ENCODE measurements at regions not wholly inside any gene's neighbourhood (a gene's known extent, or its start where the extent isn't known, plus 50 kb on each side); places are given as distances from the start of the nearest gene placed in this dataset.
A peak's percentile ranks its signal among the peaks of the same experiment; 100 is the strongest.

DNA sequence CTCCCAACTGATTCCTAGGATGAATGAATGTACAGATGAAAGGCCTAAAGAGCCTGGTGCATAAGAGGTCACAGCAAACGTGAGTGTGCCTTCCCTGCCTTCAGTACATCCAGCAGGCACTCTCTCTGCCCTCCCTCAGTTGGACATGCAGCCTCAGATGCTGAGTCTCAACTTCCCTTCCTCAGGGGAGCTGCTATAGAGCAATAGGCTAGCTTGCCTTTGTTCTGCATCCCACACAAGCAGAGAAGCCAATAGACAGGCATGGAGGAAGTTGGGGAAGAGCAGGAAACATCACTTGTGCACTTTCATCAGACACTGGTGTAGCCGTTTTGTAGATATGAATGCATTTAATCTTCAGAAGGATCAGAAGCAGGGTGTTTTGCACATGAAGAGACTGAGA lies 147.5 kb upstream of the THBS1 start:
- H3K4me3 ChIP-seq (replicated peaks in 1 of 3; ENCODE audit: insufficient read depth in 1 of 3, low read depth in 1 of 3, low read length in 3 of 3): no peak overlapping the region
- dilution Hi-C loops (cut with MboI; ENCODE audit: extremely low pct_ligation_motif_present, low sequenced_read_pairs): no loop called here
- no peak overlapping the region for H3K9ac ChIP-seq (replicated peaks; ENCODE audit: extremely low read depth, insufficient read depth, low read length)
- POLR2A ChIA-PET: no interaction called here
- no peaks in the 10 kb centered on the region for H3K9me1 ChIP-seq (replicated peaks; ENCODE audit: control insufficient read depth, extremely low read depth, insufficient read depth, low read length)
- peaks cover 57% of the 10 kb centered on the region for H3K4me1 ChIP-seq (ENCODE audit: control insufficient read depth, extremely low read depth, insufficient read depth, low read length)
- no peaks in the 10 kb centered on the region for H3K27me3 ChIP-seq (ENCODE audit: control insufficient read depth in 2 of 2, insufficient read depth in 2 of 2, low read length in 2 of 2)
- DNase-seq (ENCODE audit: low read depth, low spot score) (no peak), FAIRE-seq (no peak)
- H3K36me3 ChIP-seq (ENCODE audit: control insufficient read depth in 2 of 2, extremely low read depth in 1 of 2, insufficient read depth in 2 of 2, low read length in 2 of 2): no peaks in the 10 kb centered on the region
- H3K79me2 ChIP-seq (ENCODE audit: control insufficient read depth, insufficient read depth, low read length): no peaks in the 10 kb centered on the region
- H3K27ac ChIP-seq (ENCODE audit: insufficient read depth, low read depth, low read length): no peak overlapping the region
- BruUV-seq (replicated peaks): no TSS peak
- intact Hi-C loops (cut with micrococcal nuclease): loop anchor here (5.0 kb wide), 1 partner anchor 39 kb away; no protein-coding TSS in a partner anchor
- TF ChIP-seq JUN (IDR thresholded peaks at IDR 0.05; ENCODE audit: borderline replicate concordance, insufficient read depth, insufficient read length, low read depth) (no peak), POLR2A (IDR thresholded peaks at IDR 0.05; ENCODE audit: low read depth, low read length) (no peak)
- TF ChIP-seq, protein P1, sequence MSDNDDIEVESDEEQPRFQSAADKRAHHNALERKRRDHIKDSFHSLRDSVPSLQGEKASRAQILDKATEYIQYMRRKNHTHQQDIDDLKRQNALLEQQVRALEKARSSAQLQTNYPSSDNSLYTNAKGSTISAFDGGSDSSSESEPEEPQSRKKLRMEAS (IDR thresholded peaks at IDR 0.05; ENCODE audit: insufficient read depth, insufficient read length): no peak
- H4K20me1 ChIP-seq (replicated peaks; ENCODE audit: control insufficient read depth, extremely low read depth, insufficient read depth, low read length): no peaks in the 10 kb centered on the region
- CTCF ChIA-PET: interaction anchor here (1.7 kb wide), 1 partner anchor 147 kb away, joined by 4 read pairs; the partner anchor contains the start of gene THBS1
- no peak overlapping the region for H3K4me2 ChIP-seq (ENCODE audit: insufficient read depth, low read length)
- H3K9me3 ChIP-seq (replicated peaks; ENCODE audit: control insufficient read depth, insufficient read depth, low read length): no peaks in the 10 kb centered on the region
- no peak overlapping the region for H2AFZ ChIP-seq (ENCODE audit: low read depth, low read length)

DNA sequence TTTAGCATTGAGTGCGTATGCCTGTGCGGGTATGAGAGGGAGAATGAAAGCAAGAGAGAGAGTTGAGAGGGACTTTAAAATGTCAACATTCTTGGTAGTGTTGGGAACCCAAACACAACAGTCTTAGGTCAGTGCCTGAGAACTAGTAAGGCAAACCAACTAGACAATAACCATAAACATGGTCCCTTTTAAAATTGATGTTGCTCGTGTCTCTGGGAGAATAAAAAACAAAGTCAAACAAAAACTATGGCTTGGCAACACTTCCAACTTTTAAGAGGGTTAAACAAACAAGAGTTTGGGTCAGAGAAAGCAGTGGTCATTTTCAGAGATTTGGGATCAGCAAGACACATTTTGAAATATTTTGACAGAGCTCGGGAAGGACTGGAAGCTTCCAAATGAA lies 146.7 kb upstream of the THBS1 start:
- dilution Hi-C loops (cut with MboI; ENCODE audit: extremely low pct_ligation_motif_present, low sequenced_read_pairs): no loop called here
- no peak for FAIRE-seq
- peak; percentile 59 for DNase-seq (ENCODE audit: low read depth, low spot score)
- Histone ChIP-seq H3K4me3 (replicated peaks in 1 of 3; ENCODE audit: insufficient read depth in 1 of 3, low read depth in 1 of 3, low read length in 3 of 3) (no peak overlapping the region), H3K9me1 (replicated peaks; ENCODE audit: control insufficient read depth, extremely low read depth, insufficient read depth, low read length) (no peaks in the 10 kb centered on the region), H3K9ac (replicated peaks; ENCODE audit: extremely low read depth, insufficient read depth, low read length) (no peak overlapping the region), H3K79me2 (ENCODE audit: control insufficient read depth, insufficient read depth, low read length) (no peaks in the 10 kb centered on the region), H2AFZ (ENCODE audit: low read depth, low read length) (peak overlapping the region; percentile 16), H3K4me2 (ENCODE audit: insufficient read depth, low read length) (no peak overlapping the region), H3K9me3 (replicated peaks; ENCODE audit: control insufficient read depth, insufficient read depth, low read length) (no peaks in the 10 kb centered on the region), H3K27me3 (ENCODE audit: control insufficient read depth in 2 of 2, insufficient read depth in 2 of 2, low read length in 2 of 2) (no peaks in the 10 kb centered on the region), H3K4me1 (ENCODE audit: control insufficient read depth, extremely low read depth, insufficient read depth, low read length) (peaks cover 50% of the 10 kb centered on the region), H3K36me3 (ENCODE audit: control insufficient read depth in 2 of 2, extremely low read depth in 1 of 2, insufficient read depth in 2 of 2, low read length in 2 of 2) (no peaks in the 10 kb centered on the region), H4K20me1 (replicated peaks; ENCODE audit: control insufficient read depth, extremely low read depth, insufficient read depth, low read length) (no peaks in the 10 kb centered on the region), H3K27ac (ENCODE audit: insufficient read depth, low read depth, low read length) (no peak overlapping the region)
- POLR2A ChIA-PET: no interaction called here
- no peak for TF ChIP-seq FOS (IDR thresholded peaks at IDR 0.05; ENCODE audit: borderline replicate concordance, insufficient read depth, low read length)
- TF ChIP-seq, protein P2, sequence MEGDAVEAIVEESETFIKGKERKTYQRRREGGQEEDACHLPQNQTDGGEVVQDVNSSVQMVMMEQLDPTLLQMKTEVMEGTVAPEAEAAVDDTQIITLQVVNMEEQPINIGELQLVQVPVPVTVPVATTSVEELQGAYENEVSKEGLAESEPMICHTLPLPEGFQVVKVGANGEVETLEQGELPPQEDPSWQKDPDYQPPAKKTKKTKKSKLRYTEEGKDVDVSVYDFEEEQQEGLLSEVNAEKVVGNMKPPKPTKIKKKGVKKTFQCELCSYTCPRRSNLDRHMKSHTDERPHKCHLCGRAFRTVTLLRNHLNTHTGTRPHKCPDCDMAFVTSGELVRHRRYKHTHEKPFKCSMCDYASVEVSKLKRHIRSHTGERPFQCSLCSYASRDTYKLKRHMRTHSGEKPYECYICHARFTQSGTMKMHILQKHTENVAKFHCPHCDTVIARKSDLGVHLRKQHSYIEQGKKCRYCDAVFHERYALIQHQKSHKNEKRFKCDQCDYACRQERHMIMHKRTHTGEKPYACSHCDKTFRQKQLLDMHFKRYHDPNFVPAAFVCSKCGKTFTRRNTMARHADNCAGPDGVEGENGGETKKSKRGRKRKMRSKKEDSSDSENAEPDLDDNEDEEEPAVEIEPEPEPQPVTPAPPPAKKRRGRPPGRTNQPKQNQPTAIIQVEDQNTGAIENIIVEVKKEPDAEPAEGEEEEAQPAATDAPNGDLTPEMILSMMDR (IDR thresholded peaks at IDR 0.05; ENCODE audit: extremely low read depth in 1 of 2, insufficient read depth in 1 of 2, low read depth in 1 of 2, low read length in 2 of 2): no peak
- TF ChIP-seq MYC (IDR thresholded peaks at IDR 0.05; ENCODE audit: low read depth, low read length): no peak
- no peak for TF ChIP-seq JUN (IDR thresholded peaks at IDR 0.05; ENCODE audit: borderline replicate concordance, insufficient read depth, insufficient read length, low read depth)
- no peak for TF ChIP-seq EZH2 (IDR thresholded peaks at IDR 0.05; ENCODE audit: borderline replicate concordance, low read depth, low read length, severe bottlenecking)
- TF ChIP-seq, protein P1 (IDR thresholded peaks at IDR 0.05; ENCODE audit: insufficient read depth, insufficient read length): no peak
- TF ChIP-seq POLR2AphosphoS5 (IDR thresholded peaks at IDR 0.05; ENCODE audit: insufficient read depth, low read depth, low read length): no peak
- no peak for TF ChIP-seq POLR2A (IDR thresholded peaks at IDR 0.05; ENCODE audit: low read depth, low read length)
- no peak for TF ChIP-seq GATA2 (IDR thresholded peaks at IDR 0.05; ENCODE audit: insufficient read depth, insufficient read length, low read depth, low read length)
- no TSS peak for BruUV-seq (replicated peaks)
- intact Hi-C loops (cut with micrococcal nuclease): loop anchor here (5.0 kb wide), 1 partner anchor 38 kb away; no protein-coding TSS in a partner anchor
- CTCF ChIA-PET: interaction anchor here (1.1 kb wide), 1 partner anchor 40 kb away, joined by 3 read pairs; no protein-coding TSS in a partner anchor

Data from endothelial cell of umbilical vein (primary cell).